ENCODE measurements at regions not wholly inside any gene's neighbourhood (a gene's known extent, or its start where the extent isn't known, plus 50 kb on each side); places are given as distances from the start of the nearest gene placed in this dataset.
A peak's percentile ranks its signal among the peaks of the same experiment; 100 is the strongest.

DNA sequence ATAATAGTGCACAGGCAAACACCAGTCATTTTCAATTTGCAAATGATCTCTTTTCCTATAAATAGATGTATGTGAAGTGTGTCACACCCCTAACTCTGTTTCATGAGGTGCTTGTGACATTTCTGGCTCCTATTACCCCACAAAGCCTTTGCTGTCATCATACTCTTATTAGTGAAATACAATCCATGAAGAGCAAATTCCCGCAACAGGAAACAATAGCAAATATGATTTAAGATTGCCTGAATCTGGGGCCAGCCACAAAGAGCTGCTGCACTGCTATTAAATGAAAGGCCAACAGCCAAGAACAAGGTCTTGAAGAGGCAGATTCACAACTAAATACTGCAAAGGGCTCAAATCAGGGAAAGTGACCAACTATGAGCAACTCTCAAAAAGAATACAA is 96.3 kb upstream of the CAV2 start:
- TF ChIP-seq, protein P1, sequence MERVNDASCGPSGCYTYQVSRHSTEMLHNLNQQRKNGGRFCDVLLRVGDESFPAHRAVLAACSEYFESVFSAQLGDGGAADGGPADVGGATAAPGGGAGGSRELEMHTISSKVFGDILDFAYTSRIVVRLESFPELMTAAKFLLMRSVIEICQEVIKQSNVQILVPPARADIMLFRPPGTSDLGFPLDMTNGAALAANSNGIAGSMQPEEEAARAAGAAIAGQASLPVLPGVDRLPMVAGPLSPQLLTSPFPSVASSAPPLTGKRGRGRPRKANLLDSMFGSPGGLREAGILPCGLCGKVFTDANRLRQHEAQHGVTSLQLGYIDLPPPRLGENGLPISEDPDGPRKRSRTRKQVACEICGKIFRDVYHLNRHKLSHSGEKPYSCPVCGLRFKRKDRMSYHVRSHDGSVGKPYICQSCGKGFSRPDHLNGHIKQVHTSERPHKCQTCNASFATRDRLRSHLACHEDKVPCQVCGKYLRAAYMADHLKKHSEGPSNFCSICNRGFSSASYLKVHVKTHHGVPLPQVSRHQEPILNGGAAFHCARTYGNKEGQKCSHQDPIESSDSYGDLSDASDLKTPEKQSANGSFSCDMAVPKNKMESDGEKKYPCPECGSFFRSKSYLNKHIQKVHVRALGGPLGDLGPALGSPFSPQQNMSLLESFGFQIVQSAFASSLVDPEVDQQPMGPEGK (CRISPR knock-in tag; IDR thresholded peaks at IDR 0.05; ENCODE audit: borderline replicate concordance): no peak
- TF ChIP-seq GLIS3 (CRISPR knock-in tag; IDR thresholded peaks at IDR 0.05) (no peak), ZFP3 (CRISPR knock-in tag; IDR thresholded peaks at IDR 0.05) (no peak), OSR1 (CRISPR knock-in tag; IDR thresholded peaks at IDR 0.05) (no peak), ARNTL (CRISPR knock-in tag; IDR thresholded peaks at IDR 0.05; ENCODE audit: borderline replicate concordance, low read depth) (no peak), RARB (CRISPR knock-in tag; IDR thresholded peaks at IDR 0.05) (0 out of 2 replicates have a peak, but pooled peaks have one; percentile 38), PPARA (CRISPR knock-in tag; IDR thresholded peaks at IDR 0.05; ENCODE audit: borderline replicate concordance) (no peak)
- TF ChIP-seq, protein P2, sequence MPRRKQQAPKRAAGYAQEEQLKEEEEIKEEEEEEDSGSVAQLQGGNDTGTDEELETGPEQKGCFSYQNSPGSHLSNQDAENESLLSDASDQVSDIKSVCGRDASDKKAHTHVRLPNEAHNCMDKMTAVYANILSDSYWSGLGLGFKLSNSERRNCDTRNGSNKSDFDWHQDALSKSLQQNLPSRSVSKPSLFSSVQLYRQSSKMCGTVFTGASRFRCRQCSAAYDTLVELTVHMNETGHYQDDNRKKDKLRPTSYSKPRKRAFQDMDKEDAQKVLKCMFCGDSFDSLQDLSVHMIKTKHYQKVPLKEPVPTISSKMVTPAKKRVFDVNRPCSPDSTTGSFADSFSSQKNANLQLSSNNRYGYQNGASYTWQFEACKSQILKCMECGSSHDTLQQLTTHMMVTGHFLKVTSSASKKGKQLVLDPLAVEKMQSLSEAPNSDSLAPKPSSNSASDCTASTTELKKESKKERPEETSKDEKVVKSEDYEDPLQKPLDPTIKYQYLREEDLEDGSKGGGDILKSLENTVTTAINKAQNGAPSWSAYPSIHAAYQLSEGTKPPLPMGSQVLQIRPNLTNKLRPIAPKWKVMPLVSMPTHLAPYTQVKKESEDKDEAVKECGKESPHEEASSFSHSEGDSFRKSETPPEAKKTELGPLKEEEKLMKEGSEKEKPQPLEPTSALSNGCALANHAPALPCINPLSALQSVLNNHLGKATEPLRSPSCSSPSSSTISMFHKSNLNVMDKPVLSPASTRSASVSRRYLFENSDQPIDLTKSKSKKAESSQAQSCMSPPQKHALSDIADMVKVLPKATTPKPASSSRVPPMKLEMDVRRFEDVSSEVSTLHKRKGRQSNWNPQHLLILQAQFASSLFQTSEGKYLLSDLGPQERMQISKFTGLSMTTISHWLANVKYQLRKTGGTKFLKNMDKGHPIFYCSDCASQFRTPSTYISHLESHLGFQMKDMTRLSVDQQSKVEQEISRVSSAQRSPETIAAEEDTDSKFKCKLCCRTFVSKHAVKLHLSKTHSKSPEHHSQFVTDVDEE (CRISPR knock-in tag; IDR thresholded peaks at IDR 0.05): no peak
- TF ChIP-seq, protein P3, sequence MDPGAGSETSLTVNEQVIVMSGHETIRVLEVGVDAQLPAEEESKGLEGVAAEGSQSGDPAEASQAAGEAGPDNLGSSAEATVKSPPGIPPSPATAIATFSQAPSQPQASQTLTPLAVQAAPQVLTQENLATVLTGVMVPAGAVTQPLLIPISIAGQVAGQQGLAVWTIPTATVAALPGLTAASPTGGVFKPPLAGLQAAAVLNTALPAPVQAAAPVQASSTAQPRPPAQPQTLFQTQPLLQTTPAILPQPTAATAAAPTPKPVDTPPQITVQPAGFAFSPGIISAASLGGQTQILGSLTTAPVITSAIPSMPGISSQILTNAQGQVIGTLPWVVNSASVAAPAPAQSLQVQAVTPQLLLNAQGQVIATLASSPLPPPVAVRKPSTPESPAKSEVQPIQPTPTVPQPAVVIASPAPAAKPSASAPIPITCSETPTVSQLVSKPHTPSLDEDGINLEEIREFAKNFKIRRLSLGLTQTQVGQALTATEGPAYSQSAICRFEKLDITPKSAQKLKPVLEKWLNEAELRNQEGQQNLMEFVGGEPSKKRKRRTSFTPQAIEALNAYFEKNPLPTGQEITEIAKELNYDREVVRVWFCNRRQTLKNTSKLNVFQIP (CRISPR knock-in tag; IDR thresholded peaks at IDR 0.05; ENCODE audit: borderline replicate concordance, low read depth): no peak; the same call in 1 of the 2 replicates

Measured in SK-N-SH treated with all-trans-retinoic acid at 6 μM for 48 hours (cell line).